ENCODE measurements at regions not wholly inside any gene's neighbourhood (a gene's known extent, or its start where the extent isn't known, plus 50 kb on each side); places are given as distances from the start of the nearest gene placed in this dataset.

DNA sequence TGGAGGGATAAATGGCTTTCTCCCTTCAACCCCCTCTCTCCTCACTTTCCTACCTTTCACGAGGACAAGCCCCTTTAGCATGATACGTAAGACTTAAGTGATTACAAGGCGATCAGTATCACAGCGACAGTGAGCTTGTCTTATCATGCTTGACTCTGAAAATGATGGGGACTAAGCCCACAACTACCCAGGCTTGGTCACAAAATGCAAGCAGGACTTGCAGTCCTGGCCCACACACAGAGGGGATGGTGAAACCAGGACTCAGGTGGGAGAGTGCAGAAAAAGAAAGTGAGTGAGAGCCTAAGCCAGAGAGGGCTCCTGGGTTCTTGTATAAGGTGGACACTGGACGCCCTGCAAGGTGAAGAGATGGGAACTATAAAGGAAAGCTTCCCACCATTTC is 95.7 kb upstream of the ARL4C start:
- no peak for ATAC-seq

DNA sequence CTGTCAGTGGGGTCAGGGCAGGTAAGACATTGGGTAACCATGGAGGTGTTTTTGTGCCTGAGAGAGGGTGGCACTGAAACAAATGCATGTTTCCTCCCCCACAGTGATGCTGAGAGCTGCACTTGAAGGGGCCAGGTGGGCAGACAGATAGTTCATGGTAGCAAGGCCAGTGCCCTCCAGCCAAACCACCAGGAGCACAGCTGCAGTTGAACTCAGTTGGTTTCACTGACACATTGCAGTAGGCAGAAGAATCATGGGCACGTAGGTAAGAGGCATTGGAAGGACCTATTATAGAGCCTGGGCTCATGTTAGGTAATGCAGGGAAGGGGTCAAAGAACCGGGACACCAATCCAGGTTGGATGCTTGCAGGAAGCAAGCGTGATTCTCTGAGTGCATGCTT is 93.2 kb upstream of the ARL4C start:
- ATAC-seq = no peak

DNA sequence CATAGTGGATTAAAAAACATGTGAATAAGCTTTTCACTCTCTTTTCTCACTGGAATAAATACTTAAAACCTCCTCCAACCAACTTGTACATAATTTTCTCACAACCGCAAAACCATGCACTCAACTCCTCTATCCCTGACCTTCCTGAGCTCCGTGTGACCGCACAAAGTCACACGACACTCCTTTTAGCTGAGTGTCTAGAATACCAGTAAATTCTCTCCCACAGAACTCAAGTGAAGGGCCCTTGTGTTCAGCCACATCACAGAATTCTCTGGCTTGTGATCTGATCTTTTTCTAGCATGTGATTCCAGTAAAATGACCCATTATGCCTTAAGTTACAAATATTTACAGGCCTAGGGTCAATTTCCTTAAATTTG is 91.2 kb upstream of the ARL4C start:
- ATAC-seq = no peak

DNA sequence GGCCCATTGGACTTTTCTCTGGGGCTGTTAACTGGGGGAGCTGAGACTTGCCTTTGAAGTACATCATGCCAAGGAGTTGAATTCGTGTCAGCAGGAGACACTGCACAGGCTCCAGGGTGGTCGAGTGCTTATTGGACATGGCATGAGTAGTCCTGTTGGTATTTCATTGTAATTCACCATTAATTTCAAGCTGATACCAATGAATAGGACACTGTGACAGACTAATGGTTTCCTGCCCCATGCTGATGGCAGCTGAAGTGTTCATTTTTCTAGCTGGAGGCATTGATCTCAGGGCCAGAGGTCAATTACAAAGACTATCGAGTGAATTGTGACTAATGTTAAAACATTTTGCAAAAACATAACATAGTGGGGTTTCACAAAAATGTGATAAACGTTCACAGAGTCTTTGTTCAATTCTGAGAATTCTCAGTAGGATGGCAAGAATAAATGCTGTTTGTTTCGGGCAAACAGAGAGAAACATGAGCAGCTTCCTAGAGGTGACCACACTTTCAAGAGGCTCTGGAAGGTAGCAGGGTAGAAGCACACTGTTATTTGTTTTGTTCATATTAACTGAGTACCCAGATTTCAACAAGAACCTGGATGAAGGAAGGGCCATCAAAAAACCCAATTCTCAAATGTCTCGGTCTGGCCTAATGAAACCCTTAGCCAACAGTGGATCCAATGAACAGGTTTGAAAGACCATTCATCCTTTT is 90.6 kb upstream of the ARL4C start:
- ATAC-seq = no peak

DNA sequence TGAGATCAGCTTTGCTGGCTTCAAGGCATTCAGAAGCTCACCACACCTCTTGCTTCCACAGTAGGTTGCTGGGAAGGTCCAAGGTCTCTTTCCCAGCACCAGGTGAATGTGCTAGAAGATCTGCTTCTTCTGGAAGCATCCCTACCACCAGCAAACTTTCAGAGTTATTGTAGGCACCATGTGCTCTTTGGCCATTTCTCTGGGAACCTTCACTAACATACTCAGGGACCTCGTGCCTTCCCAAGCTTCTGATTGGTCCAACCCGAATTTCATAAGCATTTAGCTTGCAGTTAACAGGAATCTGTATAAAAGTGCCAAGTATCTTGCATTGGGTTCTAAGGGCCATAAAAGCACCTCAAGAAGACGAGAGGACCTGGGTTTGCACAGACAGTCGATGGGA is 86.5 kb upstream of the ARL4C start:
- no peak for ATAC-seq

DNA sequence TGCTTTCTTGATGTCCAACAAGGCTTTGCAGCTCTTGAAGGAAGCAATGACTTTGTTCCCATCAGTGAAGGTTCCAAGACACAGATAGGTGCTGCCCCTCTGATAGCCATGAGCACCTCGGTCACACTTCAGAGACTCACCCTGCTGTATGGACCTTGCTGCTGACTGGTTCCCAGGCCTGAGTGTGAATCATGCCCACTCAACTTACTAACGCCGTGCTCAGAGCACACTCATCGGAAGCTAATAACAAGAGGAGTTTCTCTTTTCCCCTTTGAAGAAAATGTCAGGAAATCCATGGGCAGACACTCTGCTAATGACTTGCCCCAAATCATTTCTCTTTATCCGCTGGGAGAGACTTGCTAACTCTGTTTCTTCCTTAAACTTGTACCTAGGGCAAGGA is 83.8 kb upstream of the ARL4C start:
- ATAC-seq = no peak

DNA sequence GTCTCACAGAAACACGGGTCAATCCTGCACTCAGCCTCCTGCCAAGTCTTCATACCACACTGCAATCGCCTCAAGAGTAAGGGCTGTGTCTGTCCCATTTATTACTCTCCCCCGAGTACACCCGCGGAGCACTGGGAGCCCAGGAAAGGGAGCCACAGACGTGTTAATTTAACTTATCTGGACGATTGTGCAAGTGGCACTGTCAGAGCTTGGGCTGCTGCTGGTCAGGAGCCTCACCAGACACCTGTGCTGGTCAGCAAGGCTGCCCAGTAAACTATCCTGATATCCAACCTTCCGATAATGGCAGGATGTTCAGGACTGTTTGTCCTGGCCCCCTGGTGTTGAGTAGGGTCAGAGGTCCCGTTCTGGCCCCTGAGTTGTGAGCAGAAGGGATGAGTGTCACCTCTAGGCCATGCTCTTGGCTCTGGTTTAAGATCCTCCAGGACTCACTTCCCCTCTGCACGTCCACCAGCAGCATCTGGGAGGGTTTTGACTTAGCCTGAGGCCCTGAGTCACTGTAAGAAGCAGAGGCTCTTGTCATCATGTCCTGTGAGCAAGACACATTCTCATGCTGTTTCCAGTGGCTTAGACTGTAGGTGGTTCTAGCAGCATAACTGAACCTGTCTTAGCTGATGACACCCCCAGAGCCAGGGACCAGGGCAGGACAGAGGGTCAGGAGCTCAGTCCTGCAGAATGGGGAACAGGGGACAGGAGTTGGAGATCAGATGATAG is 82.5 kb upstream of the ARL4C start:
- ATAC-seq = no peak

DNA sequence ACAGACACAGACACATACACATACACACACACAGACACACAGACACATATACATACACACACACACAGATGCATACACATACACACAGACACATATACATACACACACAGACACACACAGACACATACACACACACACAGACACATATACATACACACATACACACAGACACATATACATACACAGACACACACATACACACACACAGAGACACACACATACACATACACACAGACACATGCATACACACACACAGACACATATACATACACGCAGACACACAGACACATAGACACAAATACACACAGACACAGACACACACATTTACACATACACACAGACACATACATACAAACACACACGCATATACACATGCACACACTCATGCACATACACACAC is 81.5 kb upstream of the ARL4C start:
- no peak for ATAC-seq

DNA sequence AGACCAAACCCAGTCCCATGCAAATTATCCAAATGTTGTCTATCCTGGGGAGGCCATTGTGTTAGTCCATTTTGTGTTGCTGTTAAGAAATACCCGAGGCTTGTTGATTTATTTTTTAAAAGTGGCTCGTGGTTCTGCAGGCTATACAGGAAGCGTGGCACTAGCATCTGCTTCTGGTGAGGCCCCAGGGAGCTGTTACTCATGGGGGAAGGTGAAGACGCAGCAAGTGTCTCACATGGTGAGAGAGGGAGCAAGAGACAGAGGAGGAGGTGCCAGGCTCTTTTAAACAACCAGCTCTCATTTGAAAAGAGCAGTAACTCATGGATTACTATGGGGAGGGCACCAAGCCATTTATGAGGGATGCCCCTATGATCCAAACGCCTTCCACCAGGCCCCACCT is 80.3 kb upstream of the ARL4C start:
- no peak for ATAC-seq

DNA sequence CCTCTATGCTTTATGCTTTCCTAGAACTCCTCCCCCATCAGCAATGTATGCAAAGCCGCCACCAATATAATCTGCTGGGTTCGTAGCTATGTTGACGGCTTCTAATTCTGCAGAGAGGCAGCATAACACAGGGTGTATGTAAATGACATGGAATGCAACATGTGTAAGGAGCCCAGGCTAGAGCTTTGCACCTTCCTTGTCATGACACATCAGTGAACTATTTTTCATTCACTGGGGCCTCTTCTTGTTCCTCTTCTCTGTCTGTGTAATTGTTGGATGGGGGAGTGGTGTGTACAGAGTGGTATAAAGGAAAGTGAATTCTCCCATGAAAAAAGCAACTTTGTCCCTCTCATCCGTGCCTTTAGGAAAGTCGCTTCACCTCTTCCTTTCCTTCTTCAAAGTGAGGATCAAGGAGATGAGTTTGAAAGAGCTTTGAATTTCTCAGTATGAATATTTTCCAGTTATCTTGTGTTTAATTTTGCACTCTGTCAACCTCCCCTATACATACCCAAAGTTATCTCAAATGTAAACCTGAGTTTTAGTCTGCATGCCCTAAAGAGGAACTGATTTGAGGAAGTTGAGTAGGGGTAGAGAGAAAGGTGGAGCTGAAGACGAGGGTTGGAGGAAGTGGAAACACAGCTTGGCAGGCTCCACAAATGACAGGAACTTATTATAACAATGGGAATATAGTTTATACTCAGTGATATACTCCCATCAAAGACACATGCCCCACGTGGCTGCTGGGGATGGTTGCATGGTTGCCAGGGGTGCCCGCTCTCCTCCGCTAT is 74.9 kb upstream of the ARL4C start:
- ATAC-seq = peak in 1 of 2 donors; percentile 30

DNA sequence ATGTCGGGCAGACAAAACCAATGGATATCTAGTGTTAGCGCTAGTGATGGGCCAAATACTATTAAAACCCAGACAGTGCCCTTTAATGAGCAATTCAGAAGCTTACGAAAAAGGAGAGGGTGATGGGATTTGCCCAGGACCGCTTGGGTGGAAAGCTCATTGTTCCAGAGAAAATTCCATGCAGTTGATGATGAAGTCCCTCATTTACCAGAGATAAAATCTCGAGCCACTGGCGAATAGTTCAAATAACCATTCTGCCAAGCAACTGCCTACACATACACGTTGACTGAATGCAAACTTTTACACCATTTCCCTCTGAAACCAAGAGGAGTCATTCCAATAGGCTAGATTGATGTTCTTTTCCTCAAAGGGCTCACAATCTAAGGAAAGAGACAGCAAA is 73.6 kb upstream of the ARL4C start:
- ATAC-seq = no peak

DNA sequence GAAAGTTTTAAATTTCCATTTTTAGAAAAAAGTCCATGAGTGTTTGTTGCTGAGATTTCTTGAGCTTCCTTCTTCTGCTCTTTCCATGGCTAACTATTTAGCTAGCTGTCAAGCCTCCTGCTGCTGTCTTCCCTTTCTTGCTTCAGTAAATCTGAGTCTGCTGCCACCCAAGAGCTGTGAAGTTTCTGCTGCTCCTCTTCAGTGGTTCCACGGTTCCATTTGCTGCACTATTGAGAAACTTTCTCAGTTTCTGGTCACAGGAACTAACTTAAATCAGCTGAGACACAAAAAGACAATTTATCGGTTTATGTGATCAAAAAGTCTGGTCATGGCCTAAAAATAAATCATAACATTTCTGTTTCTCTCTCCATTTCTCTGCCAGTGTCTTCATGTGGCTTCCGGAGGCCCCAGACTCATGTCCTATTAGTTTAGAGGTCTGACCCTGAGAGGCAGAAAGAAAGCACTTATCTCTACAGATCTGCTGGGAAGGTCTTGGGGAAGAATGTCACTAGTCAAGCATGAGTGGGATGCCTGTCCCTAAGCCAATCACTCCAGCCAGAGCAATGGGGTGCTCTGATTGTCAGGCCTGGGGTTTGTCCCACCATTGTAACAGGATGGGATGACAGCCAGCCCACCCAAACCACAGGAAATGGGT is 73.0 kb upstream of the ARL4C start:
- no peak for ATAC-seq

DNA sequence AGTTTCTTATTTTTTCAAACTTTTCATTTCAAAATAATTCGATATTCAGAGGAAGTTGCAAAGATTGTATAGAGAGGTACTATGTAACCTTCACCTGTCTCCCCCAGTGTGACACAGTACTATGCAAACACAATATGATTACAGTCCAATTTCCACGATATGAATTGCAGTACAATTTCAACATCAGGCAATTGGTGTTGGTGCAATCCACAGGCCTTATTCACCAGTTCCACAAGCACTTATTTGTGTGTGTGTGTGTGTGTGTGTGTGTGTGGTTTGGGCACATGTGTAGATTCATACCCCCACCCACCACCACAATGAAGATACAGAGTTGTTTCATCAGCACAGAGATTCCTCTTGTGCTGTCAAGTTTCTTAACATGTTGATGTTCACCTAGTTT is 69.7 kb upstream of the ARL4C start:
- ATAC-seq = no peak

DNA sequence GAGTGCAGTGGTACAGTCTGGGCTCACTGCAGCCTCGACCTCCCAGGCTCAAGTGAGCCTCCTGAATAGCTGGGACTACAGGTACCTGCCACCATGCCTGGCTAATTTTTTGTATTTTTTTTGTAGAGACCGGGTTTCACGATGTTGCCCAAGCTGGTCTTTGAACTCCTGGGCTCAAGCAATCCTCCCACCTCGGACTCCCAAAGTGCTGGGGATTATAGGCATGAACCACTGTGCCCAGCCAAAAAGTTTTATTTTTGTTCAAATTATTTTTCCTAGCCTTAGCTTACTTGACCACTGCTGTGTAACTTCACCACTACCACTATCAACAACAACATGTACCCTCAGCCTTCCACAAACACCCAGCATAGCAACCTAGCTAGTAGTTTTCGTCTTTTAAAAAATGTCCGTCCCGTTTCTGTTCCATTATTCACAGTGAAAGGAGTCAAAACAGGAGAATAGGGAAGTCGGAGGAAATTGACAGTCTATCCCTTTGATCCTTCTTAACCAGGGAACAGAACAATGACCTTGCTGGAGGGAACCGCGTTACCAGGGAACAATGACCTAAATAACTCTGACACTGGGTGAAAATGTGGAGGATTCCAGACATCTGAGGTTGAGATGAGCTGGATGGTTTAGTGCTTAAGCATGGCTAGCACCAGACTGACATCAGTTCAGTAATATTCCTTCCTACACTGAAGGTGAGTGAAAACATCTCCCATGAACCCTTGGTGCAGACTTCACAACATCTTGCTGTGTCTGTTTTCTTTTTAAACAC is 69.2 kb upstream of the ARL4C start:
- no peak for ATAC-seq

DNA sequence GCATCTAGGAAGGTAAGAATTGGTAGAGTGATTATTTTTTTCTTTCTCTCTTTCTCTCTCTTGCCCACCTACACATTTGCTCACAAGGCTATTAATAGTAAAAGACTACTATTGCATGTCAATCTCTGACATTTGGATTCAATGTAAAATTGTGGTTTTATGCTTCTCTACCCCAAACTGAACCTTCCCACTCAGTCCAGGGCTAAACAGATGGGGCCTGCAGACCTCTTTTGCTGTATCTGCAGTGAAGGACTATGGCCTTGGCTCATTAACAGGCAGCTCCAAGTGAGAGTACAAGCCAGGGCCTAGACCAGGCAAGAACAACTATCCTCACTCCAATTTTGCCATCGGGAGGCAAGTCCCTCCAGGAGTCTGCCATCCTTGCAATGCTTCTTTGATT is 68.3 kb upstream of the ARL4C start:
- no peak for ATAC-seq

DNA sequence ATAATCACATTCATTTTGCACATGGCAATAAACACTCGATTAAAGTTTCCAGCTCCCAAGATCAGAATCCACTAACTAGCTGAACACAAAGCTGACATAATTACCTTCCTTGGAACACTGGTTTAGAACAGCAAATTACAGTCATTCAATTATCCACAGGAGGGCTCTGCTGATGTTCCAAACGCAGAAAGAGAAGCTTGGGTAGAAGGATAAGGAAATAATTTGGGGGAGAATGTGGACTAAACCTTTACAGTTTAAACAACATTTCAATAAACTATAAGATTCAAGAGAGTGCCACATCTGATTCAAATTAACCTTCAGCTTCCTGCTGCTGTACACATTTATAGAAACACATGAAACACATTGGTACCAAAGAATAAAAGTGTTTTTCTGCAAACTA is 67.8 kb upstream of the ARL4C start:
- ATAC-seq = no peak

DNA sequence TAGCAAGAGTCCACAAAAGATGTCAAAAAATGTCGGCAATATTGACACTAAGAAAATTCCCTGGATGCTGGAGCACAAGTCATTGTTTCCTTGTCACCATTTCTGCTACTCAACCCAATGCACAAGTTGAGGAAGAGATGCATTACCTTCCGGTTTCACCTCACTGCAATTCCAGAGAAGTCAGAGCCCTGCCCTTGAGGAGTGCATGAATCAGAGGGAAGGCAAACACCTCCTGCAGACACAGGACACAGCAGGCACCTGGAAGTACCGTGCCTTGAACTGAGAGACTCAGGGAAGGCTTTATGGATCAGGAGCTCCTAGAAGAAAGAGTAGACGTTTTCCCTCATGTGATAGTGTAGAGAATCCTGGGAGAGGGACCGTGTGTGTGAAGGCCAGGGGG is 62.7 kb upstream of the ARL4C start:
- ATAC-seq = no peak

DNA sequence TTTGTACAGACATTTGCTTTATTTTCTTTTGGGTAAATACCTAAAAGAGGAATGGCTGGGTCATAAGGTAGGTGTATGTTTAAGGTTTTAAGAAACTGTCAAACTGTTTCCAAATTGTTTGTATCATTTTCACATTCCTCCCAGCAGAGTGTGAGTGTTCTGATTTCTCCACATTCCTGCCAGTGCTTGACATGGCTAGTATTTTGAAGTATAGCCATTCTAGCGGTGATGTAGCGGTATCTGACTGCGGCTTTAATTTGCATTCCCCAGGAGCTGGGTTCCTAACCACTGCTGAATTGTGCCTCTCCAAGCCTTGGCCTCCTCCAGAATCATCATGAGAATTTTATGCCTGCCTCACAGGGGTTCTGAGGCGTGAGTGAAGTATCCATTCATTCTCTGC is 61.8 kb upstream of the ARL4C start:
- no peak for ATAC-seq

DNA sequence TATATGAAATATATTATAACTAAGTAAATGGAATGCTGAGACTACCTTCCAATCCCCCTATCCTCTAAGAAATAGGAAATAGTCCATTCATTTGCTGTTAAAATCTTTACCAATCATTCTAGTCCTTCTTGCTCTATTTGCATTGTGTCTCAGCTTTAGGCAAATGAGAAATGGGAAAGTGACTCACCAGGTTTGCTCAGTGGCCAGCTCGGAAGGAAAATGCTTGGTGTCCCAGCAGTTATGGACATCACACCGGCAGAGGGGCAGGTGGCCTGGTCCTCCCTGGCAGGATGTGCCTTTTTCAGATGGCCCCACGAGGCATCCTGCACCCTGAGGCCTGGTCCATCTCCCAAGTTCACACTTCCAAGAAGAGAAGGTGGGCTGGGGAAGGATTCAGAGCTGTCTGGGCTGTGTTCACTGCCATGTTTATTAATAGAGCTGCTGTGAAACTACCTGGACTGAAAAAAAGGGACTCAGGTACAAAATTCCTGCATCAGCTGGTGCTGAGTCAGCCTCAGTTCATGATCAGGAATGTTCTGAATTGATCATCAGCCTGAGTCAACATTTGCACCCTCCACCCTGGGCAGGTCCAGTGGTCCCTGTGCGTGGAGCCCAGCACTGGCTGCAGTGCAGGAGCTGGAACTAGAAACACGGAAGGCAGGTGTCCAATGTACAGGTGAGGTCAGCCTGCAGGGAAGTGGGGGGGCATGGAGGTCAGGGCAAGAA is 60.1 kb upstream of the ARL4C start:
- ATAC-seq = no peak

DNA sequence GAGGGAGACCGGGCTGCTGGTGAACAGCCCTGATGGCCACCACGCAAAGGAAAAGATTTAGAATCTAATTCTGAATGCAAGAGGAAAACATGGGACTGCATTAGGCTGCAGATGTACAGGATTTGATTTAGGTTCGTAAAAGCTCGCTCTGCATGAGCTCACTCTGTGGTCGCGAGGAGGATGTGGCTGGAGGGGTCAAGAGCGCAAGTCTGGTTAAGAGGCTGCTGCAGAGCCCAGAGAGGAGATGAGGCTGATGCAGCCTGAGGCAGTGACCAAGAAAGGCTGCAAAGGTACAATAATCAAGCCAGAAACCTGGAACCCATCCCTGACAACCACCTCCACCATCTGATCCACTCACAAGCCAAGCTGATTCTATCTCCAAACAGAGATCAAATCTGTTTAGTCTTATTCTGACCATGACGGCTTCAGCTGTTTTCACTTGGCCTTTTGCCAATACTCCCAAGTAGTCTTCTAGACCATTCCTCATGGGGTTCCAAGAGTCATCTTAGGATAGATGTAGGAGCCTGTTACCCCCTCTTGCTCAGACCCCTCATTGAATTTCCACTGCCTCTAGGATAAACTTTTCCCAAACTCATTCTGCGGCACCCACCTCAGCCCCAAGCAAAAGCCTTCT is 58.9 kb upstream of the ARL4C start:
- ATAC-seq = no peak

DNA sequence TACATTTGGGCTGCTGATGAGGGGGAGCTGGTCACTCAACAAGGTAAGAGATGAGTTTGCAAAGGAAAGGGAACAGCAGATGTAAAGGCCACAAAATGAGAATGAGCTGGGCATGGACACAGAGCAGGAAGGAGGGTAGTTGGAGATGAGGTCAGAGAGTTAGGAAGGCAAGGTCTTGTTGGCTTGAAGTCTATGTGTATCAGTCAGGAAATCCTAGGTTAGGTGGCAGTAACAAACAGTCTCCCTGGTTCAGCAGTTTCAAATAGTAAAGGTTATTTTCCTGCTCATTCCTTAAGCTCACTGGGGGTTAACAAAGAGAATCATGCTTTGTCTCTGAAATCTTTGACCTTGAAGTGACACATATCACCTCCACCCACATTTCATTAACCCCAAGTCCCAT is 58.3 kb upstream of the ARL4C start:
- ATAC-seq = no peak

All from activated CD4-positive, CD25-positive, alpha-beta regulatory T cell treated with anti-CD3 and anti-CD28 coated beads, Interleukin-2, amount 50 U/mL, for 24 hours (primary cell).